Right kidney (tissue), 1 donor: ENCODE measurements at regions not wholly inside any gene's neighbourhood (a gene's known extent, or its start where the extent isn't known, plus 50 kb on each side); places are given as distances from the start of the nearest gene placed in this dataset.
"Not testable (repeated sequence)": the region's sequence is repeated elsewhere in the genome, so short reads cannot be mapped to it uniquely, and the experiment has no call there.

Experiments
- DNase-seq: peaks from one replicate; pipeline ENCODE4 v3.0.0-alpha.2; 2016

DNA sequence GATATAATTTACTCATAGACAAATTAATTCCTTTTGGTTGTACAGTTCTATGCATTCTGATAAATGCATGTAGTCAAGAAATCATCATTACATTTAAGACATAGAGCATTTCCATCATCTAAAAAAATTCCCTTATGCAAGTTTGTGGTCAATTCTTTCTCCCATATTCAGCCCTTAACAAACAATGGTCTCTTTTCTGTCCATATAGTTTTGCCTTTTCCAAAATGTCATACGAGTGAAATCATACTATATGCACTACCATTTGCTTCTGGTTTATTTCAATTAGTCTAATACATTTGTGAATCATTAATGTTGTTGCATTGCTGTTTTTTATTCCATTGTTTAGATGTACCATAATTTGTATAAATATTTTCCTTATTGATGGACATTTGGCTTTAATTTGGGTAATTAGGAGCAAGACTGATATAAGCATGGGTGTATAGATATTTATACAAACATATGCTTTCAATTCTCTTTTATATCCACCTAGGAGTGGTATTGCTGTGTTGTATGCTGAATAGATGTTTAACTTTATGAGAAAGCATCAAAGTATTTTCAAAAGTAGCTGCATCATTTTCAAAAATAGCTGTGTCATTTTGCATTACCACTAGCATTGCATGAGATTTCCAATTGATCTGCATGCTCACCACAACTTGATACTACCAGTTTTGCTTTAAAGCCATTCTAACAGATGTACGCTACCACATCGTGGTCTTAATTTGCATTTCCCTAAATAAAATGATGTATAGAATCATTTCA, 397.0 kb upstream of the ADAMTS5 start:
- no peak for DNase-seq

- DNase-seq, result no peak
Measured at GRCh38 chr21:27362249-27362648, 395.4 kb upstream of the ADAMTS5 start.

- no peak for DNase-seq
Measured at GRCh38 chr21:27359141-27359540, 392.3 kb upstream of the ADAMTS5 start.

GRCh38 chr21:27352885-27353284, 386.0 kb upstream of the ADAMTS5 start:
- no peak for DNase-seq

DNA sequence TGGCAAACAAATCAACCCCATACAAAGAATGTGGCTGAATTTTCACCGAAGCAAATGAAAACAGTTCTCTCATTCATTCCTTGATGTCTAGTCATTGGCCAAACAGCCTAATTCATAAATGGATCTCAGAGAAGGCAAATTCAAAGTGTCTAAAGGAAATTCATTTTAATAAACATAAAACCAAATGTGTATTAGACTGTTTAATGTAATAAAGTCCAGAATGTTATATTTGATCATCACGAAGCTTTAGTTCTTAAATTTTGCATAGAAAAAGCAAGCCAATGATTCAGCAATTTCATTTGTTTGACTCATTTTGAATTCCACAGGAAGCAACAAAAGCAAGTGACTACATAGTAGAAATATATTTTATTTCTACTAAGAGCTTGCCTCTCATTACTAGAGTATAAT, 379.2 kb upstream of the ADAMTS5 start:
- DNase-seq, result no peak

DNA sequence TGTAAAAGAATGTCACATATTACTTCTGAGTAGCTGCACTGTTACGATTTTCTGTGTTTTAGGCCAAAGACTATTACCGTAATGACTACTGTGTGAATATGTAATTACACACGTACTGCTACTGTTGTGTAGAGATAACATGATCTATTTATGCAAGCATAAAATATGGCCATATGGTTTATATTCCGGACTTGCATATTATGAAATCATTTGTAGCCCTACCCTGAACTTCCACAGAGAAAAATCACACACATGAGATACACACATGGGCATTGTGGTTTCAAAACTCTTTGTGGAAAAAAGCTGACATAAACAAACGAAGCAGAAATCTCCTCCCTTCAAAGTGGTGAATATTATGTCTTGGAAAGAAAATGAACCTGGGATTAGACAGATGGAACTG, 373.0 kb upstream of the ADAMTS5 start:
- no peak for DNase-seq

- not testable (repeated sequence) for DNase-seq
Measured at GRCh38 chr21:27338007-27338406, 371.1 kb upstream of the ADAMTS5 start.

GRCh38 chr21:27333096-27333495, 366.2 kb upstream of the ADAMTS5 start:
- DNase-seq, result no peak

DNA sequence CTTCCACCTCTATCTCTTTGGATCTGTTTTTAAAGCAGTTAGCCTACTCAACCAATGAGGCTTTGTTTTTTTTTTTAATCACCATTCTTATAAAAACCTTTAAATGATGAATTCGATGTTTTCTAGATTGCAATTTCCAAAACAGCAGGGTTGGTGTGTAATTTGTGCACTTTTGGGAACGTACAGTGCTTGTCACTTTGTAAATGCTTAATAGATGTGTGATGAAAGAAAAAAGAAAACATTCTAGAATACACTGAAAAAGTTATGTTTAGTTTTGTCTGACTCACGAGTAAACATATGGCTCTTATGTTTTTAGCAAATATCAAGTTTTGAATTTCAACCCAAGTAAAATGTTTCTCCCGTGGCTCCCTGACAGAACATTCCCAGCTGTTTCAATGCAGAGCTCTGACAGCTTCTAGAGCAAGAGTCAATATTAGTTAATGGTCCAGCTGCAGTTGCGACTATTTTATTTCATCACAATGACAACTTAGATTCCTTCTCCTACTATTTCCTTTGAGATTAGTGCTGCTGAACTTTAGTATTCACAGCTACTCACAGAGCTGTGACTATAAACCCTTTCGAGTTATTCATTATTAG, 362.5 kb upstream of the ADAMTS5 start:
- no peak for DNase-seq

DNA sequence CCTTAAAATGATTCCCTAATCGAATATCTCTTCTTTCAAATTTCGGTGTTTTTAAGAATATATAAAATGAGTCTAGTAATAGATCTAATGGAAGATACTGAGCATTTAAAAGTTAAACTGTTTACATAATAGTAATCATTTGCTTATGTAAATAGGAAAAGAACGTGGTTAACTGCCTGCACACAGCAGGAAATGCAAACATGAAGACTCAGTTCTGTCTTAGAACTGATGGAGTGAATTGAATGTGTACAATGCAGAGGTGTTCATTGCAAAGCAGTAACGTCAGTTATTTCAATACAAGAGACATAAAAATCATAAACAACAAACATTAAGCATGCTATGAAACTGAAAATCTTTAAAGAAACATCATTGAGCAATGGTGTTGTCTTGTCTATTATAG, 359.4 kb upstream of the ADAMTS5 start:
- no peak for DNase-seq

DNA sequence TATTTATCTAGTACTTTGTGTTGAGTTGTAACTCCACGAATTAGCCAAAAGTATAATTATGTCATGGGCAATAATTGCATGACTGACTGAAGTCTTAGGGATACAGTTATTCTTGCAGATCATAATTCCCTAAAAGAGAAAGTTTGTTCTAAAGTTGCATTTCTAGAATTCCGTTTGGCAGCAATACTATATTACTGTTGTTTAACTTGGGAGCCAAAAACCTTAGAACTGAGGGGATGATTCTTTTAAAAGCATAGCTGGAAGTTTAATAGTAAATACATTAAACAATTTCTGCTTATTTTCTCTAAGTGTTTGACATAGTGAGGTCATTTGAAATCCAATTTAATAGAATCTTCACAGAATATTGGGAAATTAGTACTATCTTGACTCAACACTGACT, 356.4 kb upstream of the ADAMTS5 start:
- no peak for DNase-seq

DNA sequence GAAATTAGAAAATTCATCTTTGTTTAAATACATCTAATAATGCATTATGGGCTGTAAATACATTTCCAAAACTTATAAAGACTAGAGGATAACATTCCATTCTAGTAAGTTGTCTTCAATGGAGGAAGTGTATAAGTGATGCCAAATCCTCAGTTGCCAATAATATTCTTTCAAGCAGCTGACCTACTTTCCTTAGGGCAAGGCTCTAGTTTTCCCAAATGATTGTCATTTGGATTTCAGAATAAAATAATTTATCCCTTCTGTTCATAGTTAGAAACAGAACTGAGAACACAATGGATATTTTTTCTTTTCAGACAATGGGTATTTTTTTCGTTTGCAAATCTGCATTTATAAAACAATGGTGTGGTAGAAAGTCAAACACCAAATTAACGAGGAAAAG, 354.9 kb upstream of the ADAMTS5 start:
- DNase-seq, result no peak

DNA sequence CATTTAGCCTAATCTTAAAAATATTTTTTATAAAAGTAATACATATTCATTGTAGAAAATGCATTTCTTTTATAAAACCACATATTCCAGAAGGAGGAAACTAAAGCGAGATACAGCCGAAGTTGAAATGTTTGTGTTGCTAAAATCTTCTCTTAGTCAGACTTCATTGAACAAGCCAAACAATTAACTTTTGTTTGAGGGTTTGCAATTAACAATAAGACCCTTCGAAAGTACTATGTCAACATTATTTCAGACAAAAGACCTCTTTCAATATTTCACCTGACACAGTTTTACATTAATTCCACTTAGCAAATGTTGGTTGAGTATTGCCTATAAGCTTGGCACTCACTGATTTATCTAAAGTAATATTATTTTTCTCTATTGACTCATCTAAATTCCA, 354.0 kb upstream of the ADAMTS5 start:
- no peak for DNase-seq

DNA sequence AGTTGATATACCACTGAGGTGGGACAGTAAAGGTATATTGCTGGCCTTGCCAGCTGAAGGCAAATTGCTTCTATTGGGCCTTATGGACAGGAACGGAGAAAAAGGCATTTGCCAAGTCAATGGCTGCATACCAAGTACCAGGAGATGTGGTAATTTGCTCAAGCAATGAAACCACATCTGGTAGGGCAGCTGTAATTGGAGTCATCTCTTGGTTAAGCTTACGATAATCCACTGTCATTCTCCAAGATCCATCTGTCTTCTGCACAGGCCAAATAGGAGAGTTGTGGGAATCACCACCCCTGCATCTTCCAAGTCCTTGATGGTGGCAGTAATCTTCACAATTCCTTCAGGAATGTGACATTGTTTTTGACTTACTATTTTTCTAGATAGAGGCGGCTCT, 350.7 kb upstream of the ADAMTS5 start:
- not testable (repeated sequence) for DNase-seq

DNA sequence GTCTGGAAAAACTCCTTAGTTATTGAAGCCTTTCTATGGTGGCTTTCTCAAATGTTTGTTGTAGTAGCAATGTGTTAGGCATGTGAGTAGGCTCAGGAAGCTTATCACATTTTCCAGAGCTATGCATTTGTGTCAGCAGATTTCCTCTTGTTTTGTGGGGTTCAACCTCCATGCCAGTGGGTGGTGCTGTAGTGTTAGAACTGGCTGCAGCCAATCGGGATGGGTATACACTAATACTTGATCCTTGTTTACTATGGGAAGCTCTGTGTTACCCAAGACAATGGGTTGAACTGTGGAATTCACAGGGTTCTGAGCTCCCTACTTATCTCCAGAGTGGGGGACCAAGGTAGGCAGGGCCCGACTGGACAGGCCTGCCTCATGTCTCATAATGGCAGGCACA, 348.5 kb upstream of the ADAMTS5 start:
- DNase-seq, result no peak

GRCh38 chr21:27314131-27314530, 347.2 kb upstream of the ADAMTS5 start:
- no peak for DNase-seq

DNA sequence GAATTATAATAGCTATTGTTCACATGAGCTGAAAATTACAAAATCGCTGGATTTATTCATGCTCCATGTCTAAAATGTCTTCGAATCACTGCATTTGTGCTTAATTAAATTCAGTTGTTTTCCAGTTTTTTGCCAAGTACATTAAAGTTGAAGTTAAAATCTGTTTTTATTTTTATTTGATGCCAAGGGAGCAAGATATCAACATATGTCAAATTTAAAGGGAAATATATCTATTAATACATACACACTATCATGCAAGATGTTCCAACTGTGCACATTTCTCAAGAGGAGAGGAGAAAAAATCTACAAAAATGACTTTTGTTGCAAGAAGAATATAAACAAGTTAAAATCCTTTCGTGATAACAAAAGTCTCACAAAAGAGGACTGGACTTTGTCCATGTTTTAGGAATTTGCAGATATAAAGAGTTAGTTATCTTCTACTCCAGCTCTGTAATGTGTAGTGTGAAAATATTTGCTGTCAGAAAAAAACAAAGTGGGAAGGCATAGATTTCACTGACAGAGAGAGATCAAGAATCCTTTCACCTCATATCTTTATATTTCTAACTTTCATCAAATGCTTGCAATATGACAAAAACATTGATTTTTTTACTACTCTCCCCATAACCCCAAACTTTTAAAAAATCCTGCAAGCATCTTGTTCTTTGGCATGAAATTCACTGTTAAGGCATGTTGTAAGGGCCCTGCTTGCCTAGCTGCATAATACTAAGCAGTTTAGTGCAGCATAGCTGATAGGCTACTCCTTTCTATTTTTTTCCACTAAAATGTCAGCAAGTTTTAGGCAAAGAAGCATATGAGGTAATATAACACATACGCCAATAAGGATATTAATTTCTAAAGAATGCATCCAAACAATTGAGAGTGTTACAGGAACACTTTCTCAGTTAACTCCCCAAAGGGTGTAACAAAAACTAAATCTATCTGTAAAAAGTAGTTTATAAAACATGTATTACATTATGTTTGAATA, 340.2 kb upstream of the ADAMTS5 start:
- no peak for DNase-seq

DNA sequence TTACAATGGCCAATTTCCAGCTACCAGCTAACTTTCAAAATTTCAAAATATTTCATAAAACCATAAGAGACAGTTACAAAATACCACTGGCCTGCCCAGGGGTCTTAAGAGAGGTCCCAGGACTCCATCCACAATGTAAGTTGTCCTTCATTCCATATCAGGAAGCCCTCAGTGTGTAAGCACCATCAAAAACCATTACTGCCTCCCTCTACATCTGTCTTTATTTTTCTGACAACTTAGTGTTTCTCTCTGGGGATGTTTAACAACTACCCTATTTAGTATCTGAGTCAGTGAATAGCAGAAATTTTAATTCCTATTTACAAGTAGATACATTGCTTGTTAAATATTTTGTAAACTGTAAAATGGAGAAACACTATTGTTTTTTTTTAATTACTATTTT, 339.3 kb upstream of the ADAMTS5 start:
- DNase-seq, result no peak

- no peak for DNase-seq
Measured at GRCh38 chr21:27301220-27301619, 334.3 kb upstream of the ADAMTS5 start.

GRCh38 chr21:27300770-27301169, 333.9 kb upstream of the ADAMTS5 start:
- no peak for DNase-seq

DNA sequence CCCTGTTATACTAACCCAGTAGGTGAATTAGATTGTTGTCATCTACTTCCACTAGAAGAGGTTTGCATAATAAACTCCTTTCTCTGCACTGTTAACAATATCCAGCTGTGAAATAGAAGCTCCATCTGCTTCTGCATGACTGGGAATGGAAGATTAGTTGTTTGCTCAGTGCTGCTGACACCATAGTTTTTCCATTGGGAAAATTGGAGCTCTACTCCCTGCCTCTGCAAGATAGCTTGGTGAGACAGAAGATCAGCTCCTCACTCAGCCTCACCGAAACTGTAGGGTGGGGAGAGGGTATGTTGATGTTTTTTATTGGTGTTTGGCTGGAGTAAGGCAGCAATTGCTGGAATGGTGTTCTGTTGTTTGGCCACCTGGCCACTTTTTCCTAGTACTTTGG, 331.6 kb upstream of the ADAMTS5 start:
- DNase-seq, result no peak

DNA sequence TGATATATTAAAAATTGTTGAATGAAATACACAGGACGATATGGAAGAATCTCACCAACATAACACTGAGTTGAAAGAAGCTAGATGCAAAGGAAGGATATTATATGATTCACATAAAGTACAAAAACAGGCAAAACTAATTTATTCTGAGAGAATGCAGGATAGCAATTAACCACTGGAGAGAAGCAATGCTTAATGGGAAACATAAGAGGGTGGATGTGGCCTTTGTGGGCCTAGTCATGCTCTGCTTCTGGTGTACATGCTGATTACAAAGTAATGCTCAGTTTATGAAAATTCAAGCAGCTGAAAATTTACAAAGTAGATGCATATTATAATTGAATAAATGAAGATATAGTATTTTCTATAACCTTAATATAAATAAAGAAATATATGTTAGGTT, 326.4 kb upstream of the ADAMTS5 start:
- DNase-seq, result no peak

DNA sequence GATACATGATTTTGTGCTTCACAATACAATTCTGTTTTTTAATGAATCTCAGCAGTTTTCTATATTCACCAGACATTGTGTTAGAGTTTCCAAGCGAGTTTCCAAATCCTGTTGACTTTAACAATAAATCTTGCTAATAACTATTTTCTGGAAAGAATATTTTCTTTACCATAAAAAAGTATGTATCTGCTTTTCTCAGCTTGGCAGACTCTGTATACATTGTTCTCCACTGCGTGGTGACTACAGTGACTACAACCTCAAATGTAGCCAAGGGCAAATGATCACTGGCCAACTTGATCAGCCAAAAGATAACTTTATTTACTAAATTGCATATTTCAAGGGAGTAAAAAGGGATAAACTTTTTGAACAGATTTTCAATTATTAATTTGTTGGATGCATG, 325.9 kb upstream of the ADAMTS5 start:
- no peak for DNase-seq
